ENCODE measurements at regions not wholly inside any gene's neighbourhood (a gene's known extent, or its start where the extent isn't known, plus 50 kb on each side); places are given as distances from the start of the nearest gene placed in this dataset.

- no peak for DNase-seq
Measured at GRCh38 chr5:135203019-135203418, 169.0 kb upstream of the PITX1 start.

- no peak for DNase-seq
Measured at GRCh38 chr5:135199919-135200318, 165.9 kb upstream of the PITX1 start.

- no peak for DNase-seq
Measured at GRCh38 chr5:135196483-135196882, 162.5 kb upstream of the PITX1 start.

- no peak for DNase-seq
Measured at GRCh38 chr5:135195270-135195608, 161.2 kb upstream of the PITX1 start.

- no peak for DNase-seq
Measured at GRCh38 chr5:135194573-135195269, 160.7 kb upstream of the PITX1 start.

GRCh38 chr5:135194126-135194488 lies 160.1 kb upstream of the PITX1 start:
- no peak for DNase-seq

GRCh38 chr5:135193213-135194125 lies 159.4 kb upstream of the PITX1 start:
- no peak for DNase-seq

- DNase-seq: no peak
Measured at GRCh38 chr5:135192351-135192750, 158.3 kb upstream of the PITX1 start.

GRCh38 chr5:135191084-135191826 lies 157.2 kb upstream of the PITX1 start:
- DNase-seq: peak; percentile 77

GRCh38 chr5:135190416-135191083 lies 156.5 kb upstream of the PITX1 start:
- no peak for DNase-seq

GRCh38 chr5:135189024-135189423 lies 155.0 kb upstream of the PITX1 start:
- no peak for DNase-seq

- DNase-seq: no peak
Measured at GRCh38 chr5:135188233-135188914, 154.3 kb upstream of the PITX1 start.

GRCh38 chr5:135186662-135187522 lies 152.9 kb upstream of the PITX1 start:
- no peak for DNase-seq

GRCh38 chr5:135185481-135186065 lies 151.5 kb upstream of the PITX1 start:
- peak; percentile 24 for DNase-seq

GRCh38 chr5:135184646-135185045 lies 150.6 kb upstream of the PITX1 start:
- no peak for DNase-seq

- no peak for DNase-seq
Measured at GRCh38 chr5:135183464-135183863, 149.4 kb upstream of the PITX1 start.

- no peak for DNase-seq
Measured at GRCh38 chr5:135182675-135183074, 148.6 kb upstream of the PITX1 start.

GRCh38 chr5:135181653-135182052 lies 147.6 kb upstream of the PITX1 start:
- no peak for DNase-seq

GRCh38 chr5:135179308-135179980 lies 145.4 kb upstream of the PITX1 start:
- peak; percentile 66 for DNase-seq

- no peak for DNase-seq
Measured at GRCh38 chr5:135178476-135179155, 144.6 kb upstream of the PITX1 start.
